ENCODE measurements at regions not wholly inside any gene's neighbourhood (a gene's known extent, or its start where the extent isn't known, plus 50 kb on each side); places are given as distances from the start of the nearest gene placed in this dataset.

- no peaks in the 10 kb centered on the region for H3K9me3 ChIP-seq (replicated peaks; ENCODE audit: insufficient read depth, low read length)
- no peak overlapping the region for H3K4me3 ChIP-seq (ENCODE audit: low read length)
- H3K9ac ChIP-seq (ENCODE audit: low read length) = no peak overlapping the region
- no peak for DNase-seq
- no peaks in the 10 kb centered on the region for H3K4me1 ChIP-seq (ENCODE audit: low read length)
- no peak overlapping the region for H3K4me2 ChIP-seq (ENCODE audit: low read depth, low read length)
- H3F3A ChIP-seq (ENCODE audit: insufficient read depth, low read length) = no peaks in the 10 kb centered on the region
- no peaks in the 10 kb centered on the region for H4K20me1 ChIP-seq (ENCODE audit: insufficient read depth, low read length)
- H3K27ac ChIP-seq (ENCODE audit: low read length) = no peak overlapping the region
- H3K27me3 ChIP-seq (replicated peaks; ENCODE audit: insufficient read depth, low read length) = peaks cover 48% of the 10 kb centered on the region
- no peaks in the 10 kb centered on the region for H3K79me2 ChIP-seq (ENCODE audit: low read length)
- H2AFZ ChIP-seq (ENCODE audit: low read length) = no peak overlapping the region
- TF ChIP-seq, protein P1, sequence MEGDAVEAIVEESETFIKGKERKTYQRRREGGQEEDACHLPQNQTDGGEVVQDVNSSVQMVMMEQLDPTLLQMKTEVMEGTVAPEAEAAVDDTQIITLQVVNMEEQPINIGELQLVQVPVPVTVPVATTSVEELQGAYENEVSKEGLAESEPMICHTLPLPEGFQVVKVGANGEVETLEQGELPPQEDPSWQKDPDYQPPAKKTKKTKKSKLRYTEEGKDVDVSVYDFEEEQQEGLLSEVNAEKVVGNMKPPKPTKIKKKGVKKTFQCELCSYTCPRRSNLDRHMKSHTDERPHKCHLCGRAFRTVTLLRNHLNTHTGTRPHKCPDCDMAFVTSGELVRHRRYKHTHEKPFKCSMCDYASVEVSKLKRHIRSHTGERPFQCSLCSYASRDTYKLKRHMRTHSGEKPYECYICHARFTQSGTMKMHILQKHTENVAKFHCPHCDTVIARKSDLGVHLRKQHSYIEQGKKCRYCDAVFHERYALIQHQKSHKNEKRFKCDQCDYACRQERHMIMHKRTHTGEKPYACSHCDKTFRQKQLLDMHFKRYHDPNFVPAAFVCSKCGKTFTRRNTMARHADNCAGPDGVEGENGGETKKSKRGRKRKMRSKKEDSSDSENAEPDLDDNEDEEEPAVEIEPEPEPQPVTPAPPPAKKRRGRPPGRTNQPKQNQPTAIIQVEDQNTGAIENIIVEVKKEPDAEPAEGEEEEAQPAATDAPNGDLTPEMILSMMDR (IDR thresholded peaks at IDR 0.05; ENCODE audit: low read length) = no peak
- TF ChIP-seq EZH2phosphoT487 (IDR thresholded peaks at IDR 0.05; ENCODE audit: low read length) (no peak), EZH2 (optimal IDR thresholded peaks at IDR 0.05; ENCODE audit: low read depth, low read length) (no peak)
- no peaks in the 10 kb centered on the region for H3K36me3 ChIP-seq (replicated peaks; ENCODE audit: insufficient read depth, low read length)
- H3K9me2 ChIP-seq (replicated peaks; ENCODE audit: insufficient read depth, low read length) = no peaks in the 10 kb centered on the region
These were observed 142.9 kb downstream of the ASB1 start for GRCh38 chr2:238569507-238570195.

- Histone ChIP-seq H3K9me3 (replicated peaks; ENCODE audit: insufficient read depth, low read length) (no peaks in the 10 kb centered on the region), H2AFZ (ENCODE audit: low read length) (no peak overlapping the region), H3F3A (ENCODE audit: insufficient read depth, low read length) (no peaks in the 10 kb centered on the region), H3K4me1 (ENCODE audit: low read length) (no peaks in the 10 kb centered on the region), H3K9ac (ENCODE audit: low read length) (no peak overlapping the region), H3K4me2 (ENCODE audit: low read depth, low read length) (no peak overlapping the region), H3K79me2 (ENCODE audit: low read length) (no peaks in the 10 kb centered on the region), H3K27ac (ENCODE audit: low read length) (no peak overlapping the region), H3K4me3 (ENCODE audit: low read length) (no peak overlapping the region), H3K27me3 (replicated peaks; ENCODE audit: insufficient read depth, low read length) (peaks cover 46% of the 10 kb centered on the region), H4K20me1 (ENCODE audit: insufficient read depth, low read length) (no peaks in the 10 kb centered on the region), H3K36me3 (replicated peaks; ENCODE audit: insufficient read depth, low read length) (no peaks in the 10 kb centered on the region), H3K9me2 (replicated peaks; ENCODE audit: insufficient read depth, low read length) (no peaks in the 10 kb centered on the region)
- DNase-seq = no peak
- TF ChIP-seq, protein P1 (IDR thresholded peaks at IDR 0.05; ENCODE audit: low read length) = no peak
- no peak for TF ChIP-seq EZH2phosphoT487 (IDR thresholded peaks at IDR 0.05; ENCODE audit: low read length)
- no peak for TF ChIP-seq EZH2 (optimal IDR thresholded peaks at IDR 0.05; ENCODE audit: low read depth, low read length)
These were observed 143.7 kb downstream of the ASB1 start for GRCh38 chr2:238570391-238570790.

GRCh38 chr2:238570926-238571325 lies 144.2 kb downstream of the ASB1 start:
- Histone ChIP-seq H3K27me3 (replicated peaks; ENCODE audit: insufficient read depth, low read length) (peaks cover 49% of the 10 kb centered on the region), H3K9me3 (replicated peaks; ENCODE audit: insufficient read depth, low read length) (no peaks in the 10 kb centered on the region), H3K4me1 (ENCODE audit: low read length) (no peaks in the 10 kb centered on the region), H2AFZ (ENCODE audit: low read length) (no peak overlapping the region), H4K20me1 (ENCODE audit: insufficient read depth, low read length) (no peaks in the 10 kb centered on the region), H3F3A (ENCODE audit: insufficient read depth, low read length) (no peaks in the 10 kb centered on the region), H3K79me2 (ENCODE audit: low read length) (no peaks in the 10 kb centered on the region), H3K27ac (ENCODE audit: low read length) (no peak overlapping the region), H3K4me2 (ENCODE audit: low read depth, low read length) (no peak overlapping the region), H3K9me2 (replicated peaks; ENCODE audit: insufficient read depth, low read length) (no peaks in the 10 kb centered on the region), H3K36me3 (replicated peaks; ENCODE audit: insufficient read depth, low read length) (no peaks in the 10 kb centered on the region), H3K4me3 (ENCODE audit: low read length) (no peak overlapping the region), H3K9ac (ENCODE audit: low read length) (no peak overlapping the region)
- TF ChIP-seq EZH2phosphoT487 (IDR thresholded peaks at IDR 0.05; ENCODE audit: low read length) (no peak), EZH2 (optimal IDR thresholded peaks at IDR 0.05; ENCODE audit: low read depth, low read length) (no peak)
- DNase-seq = no peak

DNA sequence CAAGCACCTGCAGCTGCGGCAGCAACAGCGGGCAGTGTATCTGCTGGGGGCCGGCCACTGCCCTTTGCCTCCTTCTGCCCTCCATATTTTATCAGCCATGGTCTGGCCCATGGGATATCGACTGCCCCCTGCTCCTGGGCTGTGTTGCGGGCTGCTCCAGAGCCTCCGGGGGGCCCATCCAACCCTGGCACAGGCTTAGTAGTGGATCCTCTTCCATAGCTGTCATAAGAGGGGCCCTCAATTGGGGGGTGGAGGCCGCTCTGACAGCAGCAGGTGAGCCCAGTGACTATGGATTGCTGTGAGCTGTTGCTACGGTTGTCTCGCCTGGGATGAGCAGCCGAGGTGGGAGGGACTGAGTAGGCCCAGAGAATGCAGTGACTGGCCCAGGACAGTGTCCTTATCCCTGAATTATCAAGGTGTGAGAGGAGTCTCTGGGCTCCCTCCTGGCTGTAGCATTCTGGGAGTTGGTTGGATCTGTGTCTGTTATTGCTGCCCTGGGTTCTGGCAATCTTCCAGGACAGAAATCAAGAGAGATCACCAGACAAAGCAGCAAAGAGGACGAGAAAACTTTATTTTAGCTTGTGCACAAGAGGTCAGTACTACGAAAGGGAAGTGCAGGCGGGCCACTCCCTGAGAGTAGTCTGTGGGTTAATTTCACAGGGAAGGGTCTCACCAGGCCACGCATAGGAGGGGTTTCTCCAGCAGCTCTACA lies 145.1 kb downstream of the ASB1 start:
- Histone ChIP-seq H3F3A (ENCODE audit: insufficient read depth, low read length) (no peaks in the 10 kb centered on the region), H3K79me2 (ENCODE audit: low read length) (no peaks in the 10 kb centered on the region), H3K4me3 (ENCODE audit: low read length) (no peak overlapping the region), H2AFZ (ENCODE audit: low read length) (no peak overlapping the region), H3K9me2 (replicated peaks; ENCODE audit: insufficient read depth, low read length) (no peaks in the 10 kb centered on the region), H3K4me1 (ENCODE audit: low read length) (no peaks in the 10 kb centered on the region), H3K27me3 (replicated peaks; ENCODE audit: insufficient read depth, low read length) (peaks cover 58% of the 10 kb centered on the region), H4K20me1 (ENCODE audit: insufficient read depth, low read length) (no peaks in the 10 kb centered on the region), H3K9me3 (replicated peaks; ENCODE audit: insufficient read depth, low read length) (no peaks in the 10 kb centered on the region), H3K9ac (ENCODE audit: low read length) (no peak overlapping the region), H3K27ac (ENCODE audit: low read length) (no peak overlapping the region), H3K36me3 (replicated peaks; ENCODE audit: insufficient read depth, low read length) (no peaks in the 10 kb centered on the region), H3K4me2 (ENCODE audit: low read depth, low read length) (no peak overlapping the region)
- DNase-seq = no peak
- no peak for TF ChIP-seq EZH2 (optimal IDR thresholded peaks at IDR 0.05; ENCODE audit: low read depth, low read length)
- TF ChIP-seq EZH2phosphoT487 (IDR thresholded peaks at IDR 0.05; ENCODE audit: low read length) = no peak
